ENCODE measurements at regions not wholly inside any gene's neighbourhood (a gene's known extent, or its start where the extent isn't known, plus 50 kb on each side); places are given as distances from the start of the nearest gene placed in this dataset.
"Not testable (repeated sequence)": the region's sequence is repeated elsewhere in the genome, so short reads cannot be mapped to it uniquely, and the experiment has no call there.

GRCh38 chr2:129504646-129505045 is 474.8 kb upstream of the RAB6C start:
- no peaks in the 10 kb centered on the region for H4K20me1 ChIP-seq (ENCODE audit: low read depth, low read length)
- H3K27ac ChIP-seq (ENCODE audit: low read depth, low read length), result no peak overlapping the region
- H3K27me3 ChIP-seq (ENCODE audit: low read length), result no peaks in the 10 kb centered on the region
- H3K9me2 ChIP-seq (replicated peaks; ENCODE audit: insufficient read depth, low read length), result no peaks in the 10 kb centered on the region
- H3K9me3 ChIP-seq (ENCODE audit: insufficient read depth, low read length), result no peaks in the 10 kb centered on the region
- H3K4me3 ChIP-seq (ENCODE audit: insufficient read depth, low read length, poor library complexity, severe bottlenecking), result no peak overlapping the region
- no peaks in the 10 kb centered on the region for H3K36me3 ChIP-seq (ENCODE audit: low read length)
- no peak overlapping the region for H2AFZ ChIP-seq (ENCODE audit: low read depth, low read length, severe bottlenecking)
- TF ChIP-seq EZH2phosphoT487 (conservative IDR thresholded peaks at IDR 0.05; ENCODE audit: low read length), result no peak
- TF ChIP-seq, protein P1, sequence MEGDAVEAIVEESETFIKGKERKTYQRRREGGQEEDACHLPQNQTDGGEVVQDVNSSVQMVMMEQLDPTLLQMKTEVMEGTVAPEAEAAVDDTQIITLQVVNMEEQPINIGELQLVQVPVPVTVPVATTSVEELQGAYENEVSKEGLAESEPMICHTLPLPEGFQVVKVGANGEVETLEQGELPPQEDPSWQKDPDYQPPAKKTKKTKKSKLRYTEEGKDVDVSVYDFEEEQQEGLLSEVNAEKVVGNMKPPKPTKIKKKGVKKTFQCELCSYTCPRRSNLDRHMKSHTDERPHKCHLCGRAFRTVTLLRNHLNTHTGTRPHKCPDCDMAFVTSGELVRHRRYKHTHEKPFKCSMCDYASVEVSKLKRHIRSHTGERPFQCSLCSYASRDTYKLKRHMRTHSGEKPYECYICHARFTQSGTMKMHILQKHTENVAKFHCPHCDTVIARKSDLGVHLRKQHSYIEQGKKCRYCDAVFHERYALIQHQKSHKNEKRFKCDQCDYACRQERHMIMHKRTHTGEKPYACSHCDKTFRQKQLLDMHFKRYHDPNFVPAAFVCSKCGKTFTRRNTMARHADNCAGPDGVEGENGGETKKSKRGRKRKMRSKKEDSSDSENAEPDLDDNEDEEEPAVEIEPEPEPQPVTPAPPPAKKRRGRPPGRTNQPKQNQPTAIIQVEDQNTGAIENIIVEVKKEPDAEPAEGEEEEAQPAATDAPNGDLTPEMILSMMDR (IDR thresholded peaks at IDR 0.05; ENCODE audit: insufficient read depth, low read length, poor library complexity, severe bottlenecking), result no peak
- no peaks in the 10 kb centered on the region for H3F3A ChIP-seq (ENCODE audit: insufficient read depth)
- no peaks in the 10 kb centered on the region for H3K79me2 ChIP-seq (ENCODE audit: insufficient read depth, low read length)
- no peak overlapping the region for H3K9ac ChIP-seq (ENCODE audit: low read length)
- no peak overlapping the region for H3K4me2 ChIP-seq (ENCODE audit: low read depth, low read length, poor library complexity, severe bottlenecking)

- no peak overlapping the region for H3K9ac ChIP-seq (ENCODE audit: low read length)
- H3K9me2 ChIP-seq (replicated peaks; ENCODE audit: insufficient read depth, low read length), result no peaks in the 10 kb centered on the region; the same call in 1 of the 2 replicates
- TF ChIP-seq, protein P1 (IDR thresholded peaks at IDR 0.05; ENCODE audit: insufficient read depth, low read length, poor library complexity, severe bottlenecking), result no peak
- no peak for TF ChIP-seq EZH2phosphoT487 (conservative IDR thresholded peaks at IDR 0.05; ENCODE audit: low read length)
- no peak overlapping the region for H3K4me2 ChIP-seq (ENCODE audit: low read depth, low read length, poor library complexity, severe bottlenecking)
- no peaks in the 10 kb centered on the region for H3K36me3 ChIP-seq (ENCODE audit: low read length)
- H3F3A ChIP-seq (ENCODE audit: insufficient read depth), result no peaks in the 10 kb centered on the region
- no peak overlapping the region for H3K27ac ChIP-seq (ENCODE audit: low read depth, low read length)
- H3K4me3 ChIP-seq (ENCODE audit: insufficient read depth, low read length, poor library complexity, severe bottlenecking), result no peak overlapping the region
- no peaks in the 10 kb centered on the region for H3K27me3 ChIP-seq (ENCODE audit: low read length)
- H4K20me1 ChIP-seq (ENCODE audit: low read depth, low read length), result no peaks in the 10 kb centered on the region
- H3K9me3 ChIP-seq (ENCODE audit: insufficient read depth, low read length), result no peaks in the 10 kb centered on the region
- no peaks in the 10 kb centered on the region for H3K79me2 ChIP-seq (ENCODE audit: insufficient read depth, low read length)
- H2AFZ ChIP-seq (ENCODE audit: low read depth, low read length, severe bottlenecking), result no peak overlapping the region
Observed at GRCh38 chr2:129518937-129519336, 460.5 kb upstream of the RAB6C start.

- H3K27ac ChIP-seq (ENCODE audit: low read depth, low read length); H3K27me3 ChIP-seq (ENCODE audit: low read length); H3K4me3 ChIP-seq (ENCODE audit: insufficient read depth, low read length, poor library complexity, severe bottlenecking); H3K9me3 ChIP-seq (ENCODE audit: insufficient read depth, low read length); H4K20me1 ChIP-seq (ENCODE audit: low read depth, low read length); H3F3A ChIP-seq (ENCODE audit: insufficient read depth); H3K4me2 ChIP-seq (ENCODE audit: low read depth, low read length, poor library complexity, severe bottlenecking); H3K9me2 ChIP-seq (replicated peaks; ENCODE audit: insufficient read depth, low read length); H3K9ac ChIP-seq (ENCODE audit: low read length); H2AFZ ChIP-seq (ENCODE audit: low read depth, low read length, severe bottlenecking); H3K36me3 ChIP-seq (ENCODE audit: low read length); H3K79me2 ChIP-seq (ENCODE audit: insufficient read depth, low read length): not testable (repeated sequence)
Observed at GRCh38 chr2:129532158-129532557, 447.3 kb upstream of the RAB6C start.

DNA sequence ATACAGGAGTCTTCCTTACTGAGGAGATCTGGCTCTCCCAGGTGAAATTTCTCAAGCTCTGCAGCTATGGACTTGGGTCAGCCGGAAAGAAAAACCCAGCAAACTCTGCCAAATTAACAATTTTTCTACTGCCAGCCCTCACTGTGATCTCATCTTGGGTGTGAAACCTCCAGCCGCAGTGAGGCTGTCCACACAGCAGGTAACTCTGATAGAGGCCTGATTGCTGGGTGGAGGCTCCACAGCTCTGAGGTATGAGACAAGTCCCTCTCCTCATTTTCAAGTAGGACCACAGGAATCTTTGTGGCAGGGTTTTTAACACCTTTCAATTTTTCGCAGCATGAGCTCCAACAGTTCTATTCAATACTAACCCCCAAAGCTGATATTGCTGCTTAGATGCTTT is 430.6 kb upstream of the RAB6C start:
- H3K79me2 ChIP-seq (ENCODE audit: insufficient read depth, low read length), result no peaks in the 10 kb centered on the region
- H2AFZ ChIP-seq (ENCODE audit: low read depth, low read length, severe bottlenecking), result no peak overlapping the region
- no peaks in the 10 kb centered on the region for H3K27me3 ChIP-seq (ENCODE audit: low read length)
- H3F3A ChIP-seq (ENCODE audit: insufficient read depth), result no peaks in the 10 kb centered on the region
- H3K4me2 ChIP-seq (ENCODE audit: low read depth, low read length, poor library complexity, severe bottlenecking), result no peak overlapping the region
- no peaks in the 10 kb centered on the region for H3K9me2 ChIP-seq (replicated peaks; ENCODE audit: insufficient read depth, low read length)
- H3K4me3 ChIP-seq (ENCODE audit: insufficient read depth, low read length, poor library complexity, severe bottlenecking), result no peak overlapping the region
- no peaks in the 10 kb centered on the region for H3K9me3 ChIP-seq (ENCODE audit: insufficient read depth, low read length)
- no peak overlapping the region for H3K27ac ChIP-seq (ENCODE audit: low read depth, low read length)
- H3K9ac ChIP-seq (ENCODE audit: low read length), result no peak overlapping the region
- no peaks in the 10 kb centered on the region for H4K20me1 ChIP-seq (ENCODE audit: low read depth, low read length)
- no peaks in the 10 kb centered on the region for H3K36me3 ChIP-seq (ENCODE audit: low read length)
- TF ChIP-seq, protein P1 (IDR thresholded peaks at IDR 0.05; ENCODE audit: insufficient read depth, low read length, poor library complexity, severe bottlenecking), result no peak
- no peak for TF ChIP-seq EZH2phosphoT487 (conservative IDR thresholded peaks at IDR 0.05; ENCODE audit: low read length)
